Transverse colon (tissue), 4 donors: ENCODE measurements at regions not wholly inside any gene's neighbourhood (a gene's known extent, or its start where the extent isn't known, plus 50 kb on each side); places are given as distances from the start of the nearest gene placed in this dataset.

ENCODE experiments used
- EP300 ChIP-seq: sonication (generic); formaldehyde crosslinking; IDR thresholded peaks from one replicate; pipeline ENCODE4 v1.6.1; 2017; ENCODE audit warnings: antibody characterized with exemption, low read depth
- POLR2A ChIP-seq: fragments of 450-650 bp; IDR thresholded peaks from one replicate; pipeline ENCODE4 v1.6.1; 2016; ENCODE audit warnings: antibody characterized with exemption, mild to moderate bottlenecking, moderate library complexity
- POLR2AphosphoS5 ChIP-seq, 3 donors: sonication (generic); formaldehyde crosslinking; IDR thresholded peaks; one replicate each; pipeline ENCODE4 v1.6.1; 2016; ENCODE audit warnings: antibody characterized with exemption in 3 of 3
- TF ChIP-seq, protein P1 (sequence below), 5 experiments: fragments of 200-600 bp in 3 of 5; fragments of 450-650 bp in 2 of 5; sonication (generic) in 3 of 5; IDR thresholded peaks; 1 replicate in 2 of 5; 2 replicates in 3 of 5; pipeline ENCODE4 v1.5.1; 2016 to 2017; ENCODE audit warnings: antibody characterized with exemption in 5 of 5, inconsistent platforms in 3 of 5, mild to moderate bottlenecking in 2 of 5, moderate library complexity in 1 of 5

DNA sequence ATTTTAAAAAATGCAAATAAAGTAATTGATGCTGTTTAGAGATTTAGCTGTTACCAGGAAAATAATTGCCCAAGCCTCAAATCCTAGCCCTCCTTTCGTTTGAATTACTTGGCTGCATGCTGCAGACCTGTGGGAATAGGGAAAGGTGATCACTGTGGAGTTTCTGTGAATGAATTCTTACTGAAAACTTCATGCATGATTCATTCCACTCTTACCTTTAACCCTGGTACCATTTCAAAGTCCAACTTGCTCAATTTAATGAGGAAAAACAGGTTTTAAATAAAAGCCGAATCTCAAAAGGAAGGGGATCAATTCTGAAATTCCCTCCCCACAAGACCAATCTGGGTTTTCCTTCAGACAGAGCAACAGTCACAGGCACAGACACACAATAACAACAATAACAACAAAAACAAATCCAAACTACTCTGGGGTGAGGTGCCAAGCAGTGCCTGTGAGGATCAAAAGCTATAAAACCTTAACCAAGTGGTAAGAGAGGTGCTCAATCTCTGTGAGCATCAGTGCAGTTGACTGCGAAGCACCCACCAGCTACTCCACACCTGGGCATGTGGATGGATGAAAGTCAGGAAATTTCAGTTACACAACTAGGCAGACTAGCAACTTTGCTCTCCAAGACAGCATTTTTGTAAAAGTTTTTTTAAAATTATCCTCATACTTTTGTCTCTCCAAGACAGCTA, 200.8 kb downstream of the CNTN3 start:
- TF ChIP-seq, protein P1, sequence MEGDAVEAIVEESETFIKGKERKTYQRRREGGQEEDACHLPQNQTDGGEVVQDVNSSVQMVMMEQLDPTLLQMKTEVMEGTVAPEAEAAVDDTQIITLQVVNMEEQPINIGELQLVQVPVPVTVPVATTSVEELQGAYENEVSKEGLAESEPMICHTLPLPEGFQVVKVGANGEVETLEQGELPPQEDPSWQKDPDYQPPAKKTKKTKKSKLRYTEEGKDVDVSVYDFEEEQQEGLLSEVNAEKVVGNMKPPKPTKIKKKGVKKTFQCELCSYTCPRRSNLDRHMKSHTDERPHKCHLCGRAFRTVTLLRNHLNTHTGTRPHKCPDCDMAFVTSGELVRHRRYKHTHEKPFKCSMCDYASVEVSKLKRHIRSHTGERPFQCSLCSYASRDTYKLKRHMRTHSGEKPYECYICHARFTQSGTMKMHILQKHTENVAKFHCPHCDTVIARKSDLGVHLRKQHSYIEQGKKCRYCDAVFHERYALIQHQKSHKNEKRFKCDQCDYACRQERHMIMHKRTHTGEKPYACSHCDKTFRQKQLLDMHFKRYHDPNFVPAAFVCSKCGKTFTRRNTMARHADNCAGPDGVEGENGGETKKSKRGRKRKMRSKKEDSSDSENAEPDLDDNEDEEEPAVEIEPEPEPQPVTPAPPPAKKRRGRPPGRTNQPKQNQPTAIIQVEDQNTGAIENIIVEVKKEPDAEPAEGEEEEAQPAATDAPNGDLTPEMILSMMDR (IDR thresholded peaks at IDR 0.05): no peak
- TF ChIP-seq POLR2A: no peak
- no peak for TF ChIP-seq POLR2AphosphoS5 (IDR thresholded peaks at IDR 0.05)
- no peak for TF ChIP-seq EP300
